ENCODE measurements at regions not wholly inside any gene's neighbourhood (a gene's known extent, or its start where the extent isn't known, plus 50 kb on each side); places are given as distances from the start of the nearest gene placed in this dataset.

- H3K4me3 ChIP-seq: no peak overlapping the region
- intact Hi-C loops (cut with DNase I): no loop called here
- TF ChIP-seq POLR2AphosphoS5 (IDR thresholded peaks at IDR 0.05; ENCODE audit: insufficient read depth in 1 of 2, low read depth in 1 of 2) (no peak), POLR2A (IDR thresholded peaks at IDR 0.05) (no peak), CTCF (IDR thresholded peaks at IDR 0.05) (no peak)
- H3K36me3 ChIP-seq: no peaks in the 10 kb centered on the region
- H3K27ac ChIP-seq: peak overlapping the region; percentile 11
- H3K27me3 ChIP-seq: no peaks in the 10 kb centered on the region
- DNase-seq (ENCODE audit: extremely low spot score in 2 of 2): no peak
- no peaks in the 10 kb centered on the region for H3K9me3 ChIP-seq
- peaks cover 8% of the 10 kb centered on the region for H3K4me1 ChIP-seq
These were observed 264.9 kb downstream of the LTN1 start for GRCh38 chr21:28727809-28728208.

- Histone ChIP-seq H3K4me1 (peaks cover 8% of the 10 kb centered on the region), H3K27me3 (no peaks in the 10 kb centered on the region), H3K27ac (no peak overlapping the region), H3K36me3 (no peaks in the 10 kb centered on the region), H3K4me3 (no peak overlapping the region), H3K9me3 (no peaks in the 10 kb centered on the region)
- intact Hi-C loops (cut with DNase I): no loop called here
- DNase-seq (ENCODE audit: extremely low spot score in 2 of 2): no peak
- TF ChIP-seq POLR2A (IDR thresholded peaks at IDR 0.05) (no peak), POLR2AphosphoS5 (IDR thresholded peaks at IDR 0.05; ENCODE audit: insufficient read depth in 1 of 2, low read depth in 1 of 2) (no peak)
These were observed 267.3 kb downstream of the LTN1 start for GRCh38 chr21:28725396-28725795.

GRCh38 chr21:28723646-28724045 is 269.0 kb downstream of the LTN1 start:
- peaks cover 8% of the 10 kb centered on the region for H3K4me1 ChIP-seq
- TF ChIP-seq CTCF (IDR thresholded peaks at IDR 0.05) (no peak), POLR2A (IDR thresholded peaks at IDR 0.05) (no peak), POLR2AphosphoS5 (IDR thresholded peaks at IDR 0.05; ENCODE audit: insufficient read depth in 1 of 2, low read depth in 1 of 2) (no peak)
- no peaks in the 10 kb centered on the region for H3K36me3 ChIP-seq
- H3K9me3 ChIP-seq: no peaks in the 10 kb centered on the region
- H3K4me3 ChIP-seq: no peak overlapping the region
- H3K27ac ChIP-seq: no peak overlapping the region
- intact Hi-C loops (cut with DNase I): no loop called here
- no peak for DNase-seq (ENCODE audit: extremely low spot score in 2 of 2)
- no peaks in the 10 kb centered on the region for H3K27me3 ChIP-seq

GRCh38 chr21:28719723-28720122 is 273.0 kb downstream of the LTN1 start:
- no peak overlapping the region for H3K4me3 ChIP-seq
- H3K9me3 ChIP-seq: no peaks in the 10 kb centered on the region
- TF ChIP-seq POLR2AphosphoS5 (IDR thresholded peaks at IDR 0.05; ENCODE audit: insufficient read depth in 1 of 2, low read depth in 1 of 2): no peak
- TF ChIP-seq CTCF (IDR thresholded peaks at IDR 0.05): no peak
- no peak for TF ChIP-seq POLR2A (IDR thresholded peaks at IDR 0.05)
- DNase-seq (ENCODE audit: extremely low spot score in 2 of 2): no peak
- intact Hi-C loops (cut with DNase I): loop anchor here (5.0 kb wide), 1 partner anchor 472 kb away; no protein-coding TSS in a partner anchor
- peaks cover 8% of the 10 kb centered on the region for H3K4me1 ChIP-seq
- no peaks in the 10 kb centered on the region for H3K27me3 ChIP-seq
- no peaks in the 10 kb centered on the region for H3K36me3 ChIP-seq
- no peak overlapping the region for H3K27ac ChIP-seq

- no peaks in the 10 kb centered on the region for H3K4me1 ChIP-seq
- no peak overlapping the region for H3K27ac ChIP-seq
- no peaks in the 10 kb centered on the region for H3K9me3 ChIP-seq
- no peaks in the 10 kb centered on the region for H3K36me3 ChIP-seq
- no peaks in the 10 kb centered on the region for H3K27me3 ChIP-seq
- no peak for TF ChIP-seq CTCF (IDR thresholded peaks at IDR 0.05)
- TF ChIP-seq POLR2AphosphoS5 (IDR thresholded peaks at IDR 0.05; ENCODE audit: insufficient read depth in 1 of 2, low read depth in 1 of 2): no peak
- TF ChIP-seq POLR2A (IDR thresholded peaks at IDR 0.05): no peak
- intact Hi-C loops (cut with DNase I): loop anchor here (5.0 kb wide), 1 partner anchor 468 kb away; no protein-coding TSS in a partner anchor
- no peak overlapping the region for H3K4me3 ChIP-seq
- DNase-seq (ENCODE audit: extremely low spot score in 2 of 2): no peak
These were observed 277.8 kb downstream of the LTN1 start for GRCh38 chr21:28714777-28715464.

Measured in vagina (tissue), 2 donors.